ENCODE measurements at regions not wholly inside any gene's neighbourhood (a gene's known extent, or its start where the extent isn't known, plus 50 kb on each side); places are given as distances from the start of the nearest gene placed in this dataset.

DNA sequence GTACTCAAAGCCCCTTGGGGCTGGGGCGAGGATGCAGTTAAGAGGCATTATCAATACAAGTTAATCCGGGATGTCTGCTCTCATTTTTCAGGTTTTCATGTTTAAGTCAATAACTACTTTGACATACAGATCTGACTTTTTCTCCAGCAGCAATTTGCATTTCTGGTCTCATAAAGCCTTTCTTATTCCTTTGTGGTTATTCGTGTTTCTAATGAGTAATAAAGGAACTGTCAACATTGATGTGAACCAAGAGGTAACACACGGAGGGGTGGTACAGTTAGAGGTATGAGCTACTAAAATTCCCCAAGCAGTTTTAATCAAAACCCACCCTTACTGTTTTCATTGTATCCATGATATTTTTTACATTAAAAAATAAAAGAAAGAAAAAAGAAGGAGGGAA lies 138.0 kb upstream of the NFIB start:
- Histone ChIP-seq H2AFZ (ENCODE audit: low read depth, low read length) (no peak overlapping the region), H3K27ac (ENCODE audit: extremely low read depth, low read depth, low read length) (no peak overlapping the region), H3K36me3 (ENCODE audit: control insufficient read depth, insufficient read depth, low read length) (no peaks in the 10 kb centered on the region), H3K79me2 (ENCODE audit: control insufficient read depth, insufficient read depth, low read length) (no peaks in the 10 kb centered on the region), H3K9me3 (replicated peaks; ENCODE audit: control insufficient read depth, insufficient read depth, low read depth, low read length) (no peaks in the 10 kb centered on the region), H4K20me1 (replicated peaks; ENCODE audit: control insufficient read depth, insufficient read depth, low read length) (no peaks in the 10 kb centered on the region), H3K9me1 (ENCODE audit: control insufficient read depth, insufficient read depth, low read length) (no peaks in the 10 kb centered on the region), H3K9ac (ENCODE audit: insufficient read depth in 1 of 2, low read depth in 2 of 2, low read length in 2 of 2) (no peak overlapping the region), H3K4me3 (no peak overlapping the region), H3K4me2 (ENCODE audit: insufficient read depth, low read length) (no peak overlapping the region), H3K4me1 (replicated peaks in 1 of 2; ENCODE audit: control insufficient read depth in 2 of 2, insufficient read depth in 2 of 2, low read length in 2 of 2) (no peaks in the 10 kb centered on the region), H3K27me3 (ENCODE audit: control insufficient read depth in 2 of 2, insufficient read depth in 2 of 2, low read length in 2 of 2) (no peaks in the 10 kb centered on the region; a peak in 1 of 5 replicates)
- intact Hi-C loops (cut with micrococcal nuclease) (no loop called here), in situ Hi-C loops (cut with MboI) (no loop called here)
- FAIRE-seq = no peak
- ChIA-PET POLR2A (interaction anchor here (0.6 kb wide), 1 partner anchor 106 kb away, joined by 3 read pairs; no protein-coding TSS in a partner anchor), CTCF (ENCODE audit: low intra/inter-chr PET ratio) (no interaction called here)
- 11% methylated on average over 4 of the region's 4 CpGs for WGBS (ENCODE audit: insufficient coverage, low coverage, missing lambda C conversion rate)
- BruUV-seq (replicated peaks) = no TSS peak
- ATAC-seq = no peak
- no peak for TF ChIP-seq ZNF76 (CRISPR knock-in tag; IDR thresholded peaks at IDR 0.05; ENCODE audit: borderline replicate concordance)
- no peak for TF ChIP-seq HMG20B (CRISPR knock-in tag; IDR thresholded peaks at IDR 0.05)
- no peak for TF ChIP-seq CREM (IDR thresholded peaks at IDR 0.05; ENCODE audit: low read depth)
- TF ChIP-seq, protein P1, sequence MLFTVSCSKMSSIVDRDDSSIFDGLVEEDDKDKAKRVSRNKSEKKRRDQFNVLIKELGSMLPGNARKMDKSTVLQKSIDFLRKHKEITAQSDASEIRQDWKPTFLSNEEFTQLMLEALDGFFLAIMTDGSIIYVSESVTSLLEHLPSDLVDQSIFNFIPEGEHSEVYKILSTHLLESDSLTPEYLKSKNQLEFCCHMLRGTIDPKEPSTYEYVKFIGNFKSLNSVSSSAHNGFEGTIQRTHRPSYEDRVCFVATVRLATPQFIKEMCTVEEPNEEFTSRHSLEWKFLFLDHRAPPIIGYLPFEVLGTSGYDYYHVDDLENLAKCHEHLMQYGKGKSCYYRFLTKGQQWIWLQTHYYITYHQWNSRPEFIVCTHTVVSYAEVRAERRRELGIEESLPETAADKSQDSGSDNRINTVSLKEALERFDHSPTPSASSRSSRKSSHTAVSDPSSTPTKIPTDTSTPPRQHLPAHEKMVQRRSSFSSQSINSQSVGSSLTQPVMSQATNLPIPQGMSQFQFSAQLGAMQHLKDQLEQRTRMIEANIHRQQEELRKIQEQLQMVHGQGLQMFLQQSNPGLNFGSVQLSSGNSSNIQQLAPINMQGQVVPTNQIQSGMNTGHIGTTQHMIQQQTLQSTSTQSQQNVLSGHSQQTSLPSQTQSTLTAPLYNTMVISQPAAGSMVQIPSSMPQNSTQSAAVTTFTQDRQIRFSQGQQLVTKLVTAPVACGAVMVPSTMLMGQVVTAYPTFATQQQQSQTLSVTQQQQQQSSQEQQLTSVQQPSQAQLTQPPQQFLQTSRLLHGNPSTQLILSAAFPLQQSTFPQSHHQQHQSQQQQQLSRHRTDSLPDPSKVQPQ (CRISPR knock-in tag; IDR thresholded peaks at IDR 0.05; ENCODE audit: borderline replicate concordance) = no peak
- TF ChIP-seq ZC3H11A (IDR thresholded peaks at IDR 0.05; ENCODE audit: low read depth, low read length) = no peak
- TF ChIP-seq CHD2 (IDR thresholded peaks at IDR 0.05; ENCODE audit: low read depth, low read length) = no peak
- TF ChIP-seq, protein P2, sequence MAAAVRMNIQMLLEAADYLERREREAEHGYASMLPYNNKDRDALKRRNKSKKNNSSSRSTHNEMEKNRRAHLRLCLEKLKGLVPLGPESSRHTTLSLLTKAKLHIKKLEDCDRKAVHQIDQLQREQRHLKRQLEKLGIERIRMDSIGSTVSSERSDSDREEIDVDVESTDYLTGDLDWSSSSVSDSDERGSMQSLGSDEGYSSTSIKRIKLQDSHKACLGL (CRISPR knock-in tag; IDR thresholded peaks at IDR 0.05; ENCODE audit: borderline replicate concordance, poor library complexity, severe bottlenecking) = no peak
- TF ChIP-seq SAFB (IDR thresholded peaks at IDR 0.05; ENCODE audit: borderline replicate concordance, low read depth, low read length) = no peak
- no peak for TF ChIP-seq ARHGAP35 (IDR thresholded peaks at IDR 0.05; ENCODE audit: partially characterized antibody)
- no peak for TF ChIP-seq NCOA4 (IDR thresholded peaks at IDR 0.05; ENCODE audit: partially characterized antibody)
- no peak for TF ChIP-seq MTA3 (IDR thresholded peaks at IDR 0.05; ENCODE audit: borderline replicate concordance)
- no peak for TF ChIP-seq L3MBTL2 (IDR thresholded peaks at IDR 0.05)
- no peak for TF ChIP-seq PHB (CRISPR knock-in tag; IDR thresholded peaks at IDR 0.05)
- no peak for DNase-seq (ENCODE audit: extremely low read depth in 1 of 4, low spot score in 3 of 4)

Data from K562 (cell line).